ENCODE measurements at regions not wholly inside any gene's neighbourhood (a gene's known extent, or its start where the extent isn't known, plus 50 kb on each side); places are given as distances from the start of the nearest gene placed in this dataset.

GRCh38 chrX:113369056-113369455 lies 528.4 kb upstream of the AMOT start:
- Histone ChIP-seq H3K4me1 (ENCODE audit: control insufficient read depth, insufficient read depth, low read depth, low read length) (no peaks in the 10 kb centered on the region), H3K4me3 (ENCODE audit: insufficient read depth in 1 of 2, low read depth in 1 of 2, low read length in 2 of 2) (no peak overlapping the region), H2BK5ac (ENCODE audit: low read depth, low read length, poor library complexity, severe bottlenecking) (no peak overlapping the region), H3K27ac (ENCODE audit: low read length, poor library complexity, severe bottlenecking) (no peak overlapping the region), H3K79me1 (replicated peaks; ENCODE audit: low read length, poor library complexity, severe bottlenecking) (no peaks in the 10 kb centered on the region), H3K18ac (ENCODE audit: low read depth in 1 of 2, low read length in 2 of 2) (no peak overlapping the region), H3K4ac (ENCODE audit: low read depth in 1 of 2, low read length in 2 of 2) (no peak overlapping the region), H4K8ac (ENCODE audit: low read length) (no peak overlapping the region), H4K91ac (ENCODE audit: low read length) (no peak overlapping the region), H2AK5ac (ENCODE audit: low read length, severe bottlenecking) (no peak overlapping the region), H3K27me3 (ENCODE audit: control insufficient read depth in 1 of 2, insufficient read depth in 1 of 2, low read length in 2 of 2) (peaks cover 0 to 6% of the 10 kb centered on the region in 2 experiments), H2BK120ac (ENCODE audit: low read depth, low read length) (no peak overlapping the region), H2AFZ (ENCODE audit: low read depth, low read length) (no peak overlapping the region), H2BK15ac (ENCODE audit: low read depth, poor library complexity, severe bottlenecking) (no peak overlapping the region), H2BK12ac (ENCODE audit: low read length in 2 of 2) (no peak overlapping the region), H3K9me3 (ENCODE audit: control insufficient read depth, low read length) (no peaks in the 10 kb centered on the region), H3K9ac (ENCODE audit: low read length) (no peak overlapping the region), H3K36me3 (ENCODE audit: control insufficient read depth in 1 of 2, insufficient read depth in 2 of 2, low read depth in 1 of 2, low read length in 2 of 2) (no peaks in the 10 kb centered on the region), H3K4me2 (ENCODE audit: low read length, poor library complexity, severe bottlenecking) (no peak overlapping the region), H3K23ac (ENCODE audit: low read length in 2 of 2) (no peak overlapping the region), H3K14ac (ENCODE audit: low read length in 2 of 2) (no peak overlapping the region)
- whole genome bisulfite sequencing: 97% methylated on average over 3 of the region's 3 CpGs
- DNase-seq: no peak

GRCh38 chrX:113353134-113353533 lies 512.5 kb upstream of the AMOT start:
- H4K8ac ChIP-seq (ENCODE audit: low read length): no peak overlapping the region
- no peak overlapping the region for H3K14ac ChIP-seq (ENCODE audit: low read length in 2 of 2)
- no peak overlapping the region for H3K27ac ChIP-seq (ENCODE audit: low read length, poor library complexity, severe bottlenecking)
- no peaks in the 10 kb centered on the region for H3K36me3 ChIP-seq (ENCODE audit: control insufficient read depth in 1 of 2, insufficient read depth in 2 of 2, low read depth in 1 of 2, low read length in 2 of 2)
- H4K91ac ChIP-seq (ENCODE audit: low read length): no peak overlapping the region
- no peak overlapping the region for H3K4ac ChIP-seq (ENCODE audit: low read depth in 1 of 2, low read length in 2 of 2)
- DNase-seq: no peak
- no peaks in the 10 kb centered on the region for H3K4me1 ChIP-seq (ENCODE audit: control insufficient read depth, insufficient read depth, low read depth, low read length)
- H3K9ac ChIP-seq (ENCODE audit: low read length): no peak overlapping the region
- no peak overlapping the region for H2BK120ac ChIP-seq (ENCODE audit: low read depth, low read length)
- no peak overlapping the region for H3K4me2 ChIP-seq (ENCODE audit: low read length, poor library complexity, severe bottlenecking)
- H2BK12ac ChIP-seq (ENCODE audit: low read length in 2 of 2): no peak overlapping the region
- no peak overlapping the region for H2AFZ ChIP-seq (ENCODE audit: low read depth, low read length)
- H3K79me1 ChIP-seq (replicated peaks; ENCODE audit: low read length, poor library complexity, severe bottlenecking): no peaks in the 10 kb centered on the region
- WGBS: 90% methylated on average over 9 of the region's 9 CpGs
- peaks cover 0 to 3% of the 10 kb centered on the region in 2 experiments for H3K27me3 ChIP-seq (ENCODE audit: control insufficient read depth in 1 of 2, insufficient read depth in 1 of 2, low read length in 2 of 2)
- H3K4me3 ChIP-seq (ENCODE audit: insufficient read depth in 1 of 2, low read depth in 1 of 2, low read length in 2 of 2): no peak overlapping the region
- no peaks in the 10 kb centered on the region for H3K9me3 ChIP-seq (ENCODE audit: control insufficient read depth, low read length)
- H2AK5ac ChIP-seq (ENCODE audit: low read length, severe bottlenecking): no peak overlapping the region
- no peak overlapping the region for H3K23ac ChIP-seq (ENCODE audit: low read length in 2 of 2)
- no peak overlapping the region for H2BK15ac ChIP-seq (ENCODE audit: low read depth, poor library complexity, severe bottlenecking)
- H2BK5ac ChIP-seq (ENCODE audit: low read depth, low read length, poor library complexity, severe bottlenecking): no peak overlapping the region
- no peak overlapping the region for H3K18ac ChIP-seq (ENCODE audit: low read depth in 1 of 2, low read length in 2 of 2)

- Histone ChIP-seq H3K27ac (ENCODE audit: low read length, poor library complexity, severe bottlenecking) (no peak overlapping the region), H3K4ac (ENCODE audit: low read depth in 1 of 2, low read length in 2 of 2) (no peak overlapping the region), H2BK120ac (ENCODE audit: low read depth, low read length) (no peak overlapping the region), H2AFZ (ENCODE audit: low read depth, low read length) (no peak overlapping the region), H3K4me1 (ENCODE audit: control insufficient read depth, insufficient read depth, low read depth, low read length) (no peaks in the 10 kb centered on the region), H3K9ac (ENCODE audit: low read length) (no peak overlapping the region), H2BK15ac (ENCODE audit: low read depth, poor library complexity, severe bottlenecking) (no peak overlapping the region), H3K36me3 (ENCODE audit: control insufficient read depth in 1 of 2, insufficient read depth in 2 of 2, low read depth in 1 of 2, low read length in 2 of 2) (no peaks in the 10 kb centered on the region), H3K18ac (ENCODE audit: low read depth in 1 of 2, low read length in 2 of 2) (no peak overlapping the region), H3K23ac (ENCODE audit: low read length in 2 of 2) (no peak overlapping the region), H2BK5ac (ENCODE audit: low read depth, low read length, poor library complexity, severe bottlenecking) (no peak overlapping the region), H3K79me1 (replicated peaks; ENCODE audit: low read length, poor library complexity, severe bottlenecking) (no peaks in the 10 kb centered on the region), H4K91ac (ENCODE audit: low read length) (no peak overlapping the region), H3K14ac (ENCODE audit: low read length in 2 of 2) (no peak overlapping the region), H2AK5ac (ENCODE audit: low read length, severe bottlenecking) (no peak overlapping the region), H2BK12ac (ENCODE audit: low read length in 2 of 2) (no peak overlapping the region), H3K27me3 (ENCODE audit: control insufficient read depth in 1 of 2, insufficient read depth in 1 of 2, low read length in 2 of 2) (no peaks in the 10 kb centered on the region), H3K4me2 (ENCODE audit: low read length, poor library complexity, severe bottlenecking) (no peak overlapping the region), H3K9me3 (ENCODE audit: control insufficient read depth, low read length) (no peaks in the 10 kb centered on the region), H4K8ac (ENCODE audit: low read length) (no peak overlapping the region), H3K4me3 (ENCODE audit: insufficient read depth in 1 of 2, low read depth in 1 of 2, low read length in 2 of 2) (no peak overlapping the region)
- DNase-seq: no peak
Measured at GRCh38 chrX:113330416-113330815, 489.8 kb upstream of the AMOT start.

- Histone ChIP-seq H3K23ac (ENCODE audit: low read length in 2 of 2) (no peak overlapping the region), H3K4me2 (ENCODE audit: low read length, poor library complexity, severe bottlenecking) (no peak overlapping the region), H2BK120ac (ENCODE audit: low read depth, low read length) (no peak overlapping the region), H3K79me1 (replicated peaks; ENCODE audit: low read length, poor library complexity, severe bottlenecking) (no peaks in the 10 kb centered on the region), H3K4ac (ENCODE audit: low read depth in 1 of 2, low read length in 2 of 2) (no peak overlapping the region), H3K27ac (ENCODE audit: low read length, poor library complexity, severe bottlenecking) (no peak overlapping the region), H3K4me3 (ENCODE audit: insufficient read depth in 1 of 2, low read depth in 1 of 2, low read length in 2 of 2) (no peak overlapping the region), H3K14ac (ENCODE audit: low read length in 2 of 2) (no peak overlapping the region), H4K8ac (ENCODE audit: low read length) (no peak overlapping the region), H2BK5ac (ENCODE audit: low read depth, low read length, poor library complexity, severe bottlenecking) (no peak overlapping the region), H3K9me3 (ENCODE audit: control insufficient read depth, low read length) (no peaks in the 10 kb centered on the region), H3K9ac (ENCODE audit: low read length) (no peak overlapping the region), H2AFZ (ENCODE audit: low read depth, low read length) (no peak overlapping the region), H2AK5ac (ENCODE audit: low read length, severe bottlenecking) (no peak overlapping the region), H3K4me1 (ENCODE audit: control insufficient read depth, insufficient read depth, low read depth, low read length) (no peaks in the 10 kb centered on the region), H4K91ac (ENCODE audit: low read length) (no peak overlapping the region), H3K36me3 (ENCODE audit: control insufficient read depth in 1 of 2, insufficient read depth in 2 of 2, low read depth in 1 of 2, low read length in 2 of 2) (no peaks in the 10 kb centered on the region), H3K27me3 (ENCODE audit: control insufficient read depth in 1 of 2, insufficient read depth in 1 of 2, low read length in 2 of 2) (peaks cover 0 to 4% of the 10 kb centered on the region in 2 experiments), H2BK12ac (ENCODE audit: low read length in 2 of 2) (no peak overlapping the region), H2BK15ac (ENCODE audit: low read depth, poor library complexity, severe bottlenecking) (no peak overlapping the region), H3K18ac (ENCODE audit: low read depth in 1 of 2, low read length in 2 of 2) (no peak overlapping the region)
- no peak for DNase-seq
- no CpG with 5 or more reads among the region's 2 CpGs for WGBS
Measured at GRCh38 chrX:113315927-113316326, 475.3 kb upstream of the AMOT start.
